OCI-LY1 (cell line): ENCODE measurements at regions not wholly inside any gene's neighbourhood (a gene's known extent, or its start where the extent isn't known, plus 50 kb on each side); places are given as distances from the start of the nearest gene placed in this dataset.

Experiments
- EZH2 ChIP-seq: fragments of 200-600 bp; sonication (generic), shearing (Covaris generic); IDR thresholded peaks from 2 replicates; pipeline ENCODE4 v1.8.0; 2017; ENCODE audit warnings: borderline replicate concordance, mixed run types, mild to moderate bottlenecking, antibody characterized with exemption, low read length, moderate library complexity, mixed read lengths
- TF ChIP-seq, protein P1 (sequence below): fragments of 200-600 bp; sonication (generic), shearing (Covaris generic); IDR thresholded peaks from 2 replicates; pipeline ENCODE4 v1.5.1; 2017; ENCODE audit warnings: mild to moderate bottlenecking, antibody characterized with exemption, low read length, moderate library complexity, mixed read lengths

GRCh38 chr14:42460673-42461072 is 854.0 kb downstream of the LRFN5 start:
- TF ChIP-seq, protein P1, sequence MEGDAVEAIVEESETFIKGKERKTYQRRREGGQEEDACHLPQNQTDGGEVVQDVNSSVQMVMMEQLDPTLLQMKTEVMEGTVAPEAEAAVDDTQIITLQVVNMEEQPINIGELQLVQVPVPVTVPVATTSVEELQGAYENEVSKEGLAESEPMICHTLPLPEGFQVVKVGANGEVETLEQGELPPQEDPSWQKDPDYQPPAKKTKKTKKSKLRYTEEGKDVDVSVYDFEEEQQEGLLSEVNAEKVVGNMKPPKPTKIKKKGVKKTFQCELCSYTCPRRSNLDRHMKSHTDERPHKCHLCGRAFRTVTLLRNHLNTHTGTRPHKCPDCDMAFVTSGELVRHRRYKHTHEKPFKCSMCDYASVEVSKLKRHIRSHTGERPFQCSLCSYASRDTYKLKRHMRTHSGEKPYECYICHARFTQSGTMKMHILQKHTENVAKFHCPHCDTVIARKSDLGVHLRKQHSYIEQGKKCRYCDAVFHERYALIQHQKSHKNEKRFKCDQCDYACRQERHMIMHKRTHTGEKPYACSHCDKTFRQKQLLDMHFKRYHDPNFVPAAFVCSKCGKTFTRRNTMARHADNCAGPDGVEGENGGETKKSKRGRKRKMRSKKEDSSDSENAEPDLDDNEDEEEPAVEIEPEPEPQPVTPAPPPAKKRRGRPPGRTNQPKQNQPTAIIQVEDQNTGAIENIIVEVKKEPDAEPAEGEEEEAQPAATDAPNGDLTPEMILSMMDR: no peak
- TF ChIP-seq EZH2: no peak
